ENCODE measurements at regions not wholly inside any gene's neighbourhood (a gene's known extent, or its start where the extent isn't known, plus 50 kb on each side); places are given as distances from the start of the nearest gene placed in this dataset.

- no peak for TF ChIP-seq FOXP2 (optimal IDR thresholded peaks at IDR 0.05; ENCODE audit: borderline replicate concordance, extremely low read depth, extremely low read length, insufficient read depth)
- no peak for TF ChIP-seq POLR2AphosphoS5 (IDR thresholded peaks at IDR 0.05; ENCODE audit: low read depth, low read length)
- TF ChIP-seq TAF1 (IDR thresholded peaks at IDR 0.05; ENCODE audit: borderline replicate concordance, insufficient read depth, low read length) = no peak
- TF ChIP-seq, protein P1, sequence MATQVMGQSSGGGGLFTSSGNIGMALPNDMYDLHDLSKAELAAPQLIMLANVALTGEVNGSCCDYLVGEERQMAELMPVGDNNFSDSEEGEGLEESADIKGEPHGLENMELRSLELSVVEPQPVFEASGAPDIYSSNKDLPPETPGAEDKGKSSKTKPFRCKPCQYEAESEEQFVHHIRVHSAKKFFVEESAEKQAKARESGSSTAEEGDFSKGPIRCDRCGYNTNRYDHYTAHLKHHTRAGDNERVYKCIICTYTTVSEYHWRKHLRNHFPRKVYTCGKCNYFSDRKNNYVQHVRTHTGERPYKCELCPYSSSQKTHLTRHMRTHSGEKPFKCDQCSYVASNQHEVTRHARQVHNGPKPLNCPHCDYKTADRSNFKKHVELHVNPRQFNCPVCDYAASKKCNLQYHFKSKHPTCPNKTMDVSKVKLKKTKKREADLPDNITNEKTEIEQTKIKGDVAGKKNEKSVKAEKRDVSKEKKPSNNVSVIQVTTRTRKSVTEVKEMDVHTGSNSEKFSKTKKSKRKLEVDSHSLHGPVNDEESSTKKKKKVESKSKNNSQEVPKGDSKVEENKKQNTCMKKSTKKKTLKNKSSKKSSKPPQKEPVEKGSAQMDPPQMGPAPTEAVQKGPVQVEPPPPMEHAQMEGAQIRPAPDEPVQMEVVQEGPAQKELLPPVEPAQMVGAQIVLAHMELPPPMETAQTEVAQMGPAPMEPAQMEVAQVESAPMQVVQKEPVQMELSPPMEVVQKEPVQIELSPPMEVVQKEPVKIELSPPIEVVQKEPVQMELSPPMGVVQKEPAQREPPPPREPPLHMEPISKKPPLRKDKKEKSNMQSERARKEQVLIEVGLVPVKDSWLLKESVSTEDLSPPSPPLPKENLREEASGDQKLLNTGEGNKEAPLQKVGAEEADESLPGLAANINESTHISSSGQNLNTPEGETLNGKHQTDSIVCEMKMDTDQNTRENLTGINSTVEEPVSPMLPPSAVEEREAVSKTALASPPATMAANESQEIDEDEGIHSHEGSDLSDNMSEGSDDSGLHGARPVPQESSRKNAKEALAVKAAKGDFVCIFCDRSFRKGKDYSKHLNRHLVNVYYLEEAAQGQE (IDR thresholded peaks at IDR 0.05; ENCODE audit: insufficient read depth in 1 of 2, low read depth in 2 of 2, low read length in 2 of 2) = no peak
- no peak for TF ChIP-seq SIN3A (IDR thresholded peaks at IDR 0.05; ENCODE audit: borderline replicate concordance, insufficient read depth, low read length)
Measured at GRCh38 chr13:40155201-40155600, 499.7 kb downstream of the COG6 start.

- TF ChIP-seq FOXP2 (optimal IDR thresholded peaks at IDR 0.05; ENCODE audit: borderline replicate concordance, extremely low read depth, extremely low read length, insufficient read depth) (no peak), POLR2AphosphoS5 (IDR thresholded peaks at IDR 0.05; ENCODE audit: low read depth, low read length) (no peak), TAF1 (IDR thresholded peaks at IDR 0.05; ENCODE audit: borderline replicate concordance, insufficient read depth, low read length) (no peak), SIN3A (IDR thresholded peaks at IDR 0.05; ENCODE audit: borderline replicate concordance, insufficient read depth, low read length) (no peak)
Measured at GRCh38 chr13:40158218-40158617, 502.8 kb downstream of the COG6 start.

- TF ChIP-seq FOXP2 (optimal IDR thresholded peaks at IDR 0.05; ENCODE audit: borderline replicate concordance, extremely low read depth, extremely low read length, insufficient read depth) (no peak), SIN3A (IDR thresholded peaks at IDR 0.05; ENCODE audit: borderline replicate concordance, insufficient read depth, low read length) (no peak), POLR2AphosphoS5 (IDR thresholded peaks at IDR 0.05; ENCODE audit: low read depth, low read length) (no peak), TAF1 (IDR thresholded peaks at IDR 0.05; ENCODE audit: borderline replicate concordance, insufficient read depth, low read length) (no peak)
- TF ChIP-seq, protein P1 (IDR thresholded peaks at IDR 0.05; ENCODE audit: insufficient read depth in 1 of 2, low read depth in 2 of 2, low read length in 2 of 2) = no peak
Measured at GRCh38 chr13:40158757-40159156, 503.3 kb downstream of the COG6 start.

DNA sequence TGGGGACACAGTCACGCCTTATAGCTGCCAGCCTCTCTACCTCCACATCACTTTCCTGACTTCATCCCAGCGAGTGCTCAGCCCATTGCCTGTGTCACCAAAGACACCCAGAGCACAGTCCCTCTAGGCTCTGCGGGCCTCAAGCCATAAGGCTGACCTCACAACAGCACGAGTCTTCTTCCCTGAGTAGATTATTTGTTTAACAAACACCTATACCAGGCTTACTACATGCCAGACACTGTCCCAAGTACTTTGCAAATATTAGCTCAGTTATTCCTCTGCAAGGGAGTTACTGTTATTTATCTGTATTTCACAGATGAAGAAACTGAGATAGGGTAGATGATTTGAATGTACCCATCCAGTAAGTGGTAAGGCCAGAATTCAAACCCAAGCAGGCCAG is 504.3 kb downstream of the COG6 start:
- no peak for TF ChIP-seq TAF1 (IDR thresholded peaks at IDR 0.05; ENCODE audit: borderline replicate concordance, insufficient read depth, low read length)
- TF ChIP-seq, protein P1 (IDR thresholded peaks at IDR 0.05; ENCODE audit: insufficient read depth in 1 of 2, low read depth in 2 of 2, low read length in 2 of 2) = no peak
- TF ChIP-seq SIN3A (IDR thresholded peaks at IDR 0.05; ENCODE audit: borderline replicate concordance, insufficient read depth, low read length) = no peak
- no peak for TF ChIP-seq POLR2AphosphoS5 (IDR thresholded peaks at IDR 0.05; ENCODE audit: low read depth, low read length)
- no peak for TF ChIP-seq FOXP2 (optimal IDR thresholded peaks at IDR 0.05; ENCODE audit: borderline replicate concordance, extremely low read depth, extremely low read length, insufficient read depth)

DNA sequence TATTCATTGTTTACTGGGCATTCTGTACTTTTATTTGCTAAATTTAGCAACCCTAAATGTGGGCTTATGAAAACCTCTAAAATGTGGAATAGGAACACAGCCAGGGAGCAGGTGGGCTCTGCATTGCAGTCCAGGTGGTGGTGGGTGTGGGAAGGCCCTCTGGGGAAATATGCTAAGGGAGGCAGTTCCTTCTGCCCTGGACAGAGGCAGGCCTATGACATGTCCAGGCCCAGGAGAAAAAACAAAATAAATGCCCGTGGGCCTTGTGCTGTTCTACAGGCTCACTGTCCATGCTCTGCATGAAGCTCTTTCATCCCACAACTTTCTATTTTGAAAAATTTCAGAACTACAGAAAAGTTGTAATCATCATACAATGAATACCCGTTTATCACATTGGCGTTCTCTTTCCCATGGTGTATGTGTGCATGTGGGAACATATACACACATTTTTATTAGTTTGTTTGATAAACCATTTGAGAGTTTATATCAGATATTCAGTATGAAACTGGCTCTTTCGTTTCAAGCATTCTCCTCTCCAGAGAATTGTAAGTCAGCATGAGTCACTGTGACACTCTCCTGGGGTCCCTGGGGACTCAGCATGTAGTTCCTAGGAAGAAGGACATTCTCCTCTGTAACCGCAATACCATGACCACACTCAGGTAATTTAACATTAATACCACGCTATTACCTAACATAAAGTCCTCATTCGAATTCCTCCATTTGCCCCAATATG is 505.3 kb downstream of the COG6 start:
- TF ChIP-seq, protein P1 (IDR thresholded peaks at IDR 0.05; ENCODE audit: insufficient read depth in 1 of 2, low read depth in 2 of 2, low read length in 2 of 2) = no peak
- TF ChIP-seq TAF1 (IDR thresholded peaks at IDR 0.05; ENCODE audit: borderline replicate concordance, insufficient read depth, low read length) (no peak), FOXP2 (optimal IDR thresholded peaks at IDR 0.05; ENCODE audit: borderline replicate concordance, extremely low read depth, extremely low read length, insufficient read depth) (no peak), POLR2AphosphoS5 (IDR thresholded peaks at IDR 0.05; ENCODE audit: low read depth, low read length) (no peak), SIN3A (IDR thresholded peaks at IDR 0.05; ENCODE audit: borderline replicate concordance, insufficient read depth, low read length) (no peak)

Measured in PFSK-1 (cell line).